LNCaP clone FGC (cell line): ENCODE measurements at regions not wholly inside any gene's neighbourhood (a gene's known extent, or its start where the extent isn't known, plus 50 kb on each side); places are given as distances from the start of the nearest gene placed in this dataset.
A peak's percentile ranks its signal among the peaks of the same experiment; 100 is the strongest.

Source experiments
- DNase-seq: peaks from one replicate; pipeline ENCODE4 v3.0.0-alpha.2; 2011; ENCODE audit warnings: low read depth
- H3K4me3 ChIP-seq: 2 replicates; pipeline ENCODE4 v1.5.1; 2011; ENCODE audit warnings: mild to moderate bottlenecking, low read depth, low read length, control low read depth
- CTCF ChIP-seq: IDR thresholded peaks from 2 replicates; pipeline ENCODE4 v1.5.1; 2012; ENCODE audit warnings: mild to moderate bottlenecking; ENCODE audit not compliant: control insufficient read depth, insufficient read depth; ENCODE audit errors: extremely low read depth

- H3K4me3 ChIP-seq: no peak overlapping the region
- DNase-seq: peak; percentile 25
- TF ChIP-seq CTCF: peak; percentile 73
Observed at GRCh38 chr18:41378598-41378997, 576.4 kb upstream of the PIK3C3 start.

GRCh38 chr18:41373612-41374011 is 581.4 kb upstream of the PIK3C3 start:
- no peak overlapping the region for H3K4me3 ChIP-seq
- no peak for DNase-seq
- TF ChIP-seq CTCF: no peak

GRCh38 chr18:41372046-41372665 is 582.9 kb upstream of the PIK3C3 start:
- no peak overlapping the region for H3K4me3 ChIP-seq
- TF ChIP-seq CTCF: no peak
- DNase-seq: no peak

GRCh38 chr18:41371156-41372045 is 583.6 kb upstream of the PIK3C3 start:
- DNase-seq: no peak
- H3K4me3 ChIP-seq: no peak overlapping the region
- no peak for TF ChIP-seq CTCF

- TF ChIP-seq CTCF: no peak
- no peak overlapping the region for H3K4me3 ChIP-seq
- no peak for DNase-seq
Observed at GRCh38 chr18:41370740-41371139, 584.3 kb upstream of the PIK3C3 start.

- no peak for DNase-seq
- no peak overlapping the region for H3K4me3 ChIP-seq
- TF ChIP-seq CTCF: no peak
Observed at GRCh38 chr18:41357708-41358107, 597.3 kb upstream of the PIK3C3 start.
